ENCODE measurements at regions not wholly inside any gene's neighbourhood (a gene's known extent, or its start where the extent isn't known, plus 50 kb on each side); places are given as distances from the start of the nearest gene placed in this dataset.
A peak's percentile ranks its signal among the peaks of the same experiment; 100 is the strongest.

GRCh38 chr16:86682219-86682904, 104.0 kb downstream of the FOXL1 start:
- DNase-seq (ENCODE audit: low spot score), result no peak

- no peak for DNase-seq (ENCODE audit: low spot score)
Measured at GRCh38 chr16:86683441-86684194, 105.3 kb downstream of the FOXL1 start.

GRCh38 chr16:86685076-86685475, 106.7 kb downstream of the FOXL1 start:
- no peak for DNase-seq (ENCODE audit: low spot score)

- DNase-seq (ENCODE audit: low spot score), result no peak
Measured at GRCh38 chr16:86690970-86691369, 112.6 kb downstream of the FOXL1 start.

- no peak for DNase-seq (ENCODE audit: low spot score)
Measured at GRCh38 chr16:86692426-86692825, 114.1 kb downstream of the FOXL1 start.

- DNase-seq (ENCODE audit: low spot score), result no peak
Measured at GRCh38 chr16:86693033-86693432, 114.7 kb downstream of the FOXL1 start.

GRCh38 chr16:86697715-86698114, 119.4 kb downstream of the FOXL1 start:
- DNase-seq (ENCODE audit: low spot score), result peak; percentile 48

- no peak for DNase-seq (ENCODE audit: low spot score)
Measured at GRCh38 chr16:86700046-86700945, 121.9 kb downstream of the FOXL1 start.

- no peak for DNase-seq (ENCODE audit: low spot score)
Measured at GRCh38 chr16:86701286-86701975, 123.1 kb downstream of the FOXL1 start.

GRCh38 chr16:86702824-86703588, 124.7 kb downstream of the FOXL1 start:
- DNase-seq (ENCODE audit: low spot score), result no peak

GRCh38 chr16:86704516-86704915, 126.2 kb downstream of the FOXL1 start:
- no peak for DNase-seq (ENCODE audit: low spot score)

GRCh38 chr16:86706726-86707125, 128.4 kb downstream of the FOXL1 start:
- no peak for DNase-seq (ENCODE audit: low spot score)

GRCh38 chr16:86707171-86707570, 128.8 kb downstream of the FOXL1 start:
- DNase-seq (ENCODE audit: low spot score), result no peak

GRCh38 chr16:86707581-86707980, 129.2 kb downstream of the FOXL1 start:
- DNase-seq (ENCODE audit: low spot score), result no peak

- DNase-seq (ENCODE audit: low spot score), result no peak
Measured at GRCh38 chr16:86708431-86708830, 130.1 kb downstream of the FOXL1 start.

- no peak for DNase-seq (ENCODE audit: low spot score)
Measured at GRCh38 chr16:86709103-86709502, 130.8 kb downstream of the FOXL1 start.

GRCh38 chr16:86709902-86710601, 131.7 kb downstream of the FOXL1 start:
- no peak for DNase-seq (ENCODE audit: low spot score)

- no peak for DNase-seq (ENCODE audit: low spot score)
Measured at GRCh38 chr16:86710602-86710950, 132.2 kb downstream of the FOXL1 start.

GRCh38 chr16:86712158-86713009, 134.0 kb downstream of the FOXL1 start:
- no peak for DNase-seq (ENCODE audit: low spot score)
